Astrocyte (in vitro differentiated cells and primary cell): ENCODE measurements at regions not wholly inside any gene's neighbourhood (a gene's known extent, or its start where the extent isn't known, plus 50 kb on each side); places are given as distances from the start of the nearest gene placed in this dataset.

Source experiments
- DNase-seq: peaks from one replicate; pipeline ENCODE4 v3.0.0-alpha.2; 2010; ENCODE audit warnings: low read depth
- FAIRE-seq: peaks from 2 replicates; lab custom pipeline; 2011; peaks lifted over from hg19 to GRCh38; lab: Jason Lieb, UNC
- H2AFZ ChIP-seq: 2 replicates; pipeline ENCODE4 v1.6.0; 2012; ENCODE audit warnings: low read depth, low read length, inconsistent platforms
- H3K27ac ChIP-seq: 2 replicates; pipeline ENCODE4 v1.5.1; 2011; ENCODE audit warnings: low read depth, low read length, inconsistent platforms
- H3K27me3 ChIP-seq: 2 replicates; pipeline ENCODE4 v1.6.0; 2011; ENCODE audit warnings: low read length, inconsistent platforms; ENCODE audit not compliant: insufficient read depth
- H3K36me3 ChIP-seq: 2 replicates; pipeline ENCODE4 v1.5.1; 2011; ENCODE audit warnings: low read length, inconsistent platforms; ENCODE audit not compliant: insufficient read depth
- H3K4me1 ChIP-seq: 2 replicates; pipeline ENCODE4 v1.5.1; 2011; ENCODE audit warnings: low read length, inconsistent platforms; ENCODE audit not compliant: insufficient read depth
- H3K4me2 ChIP-seq: 2 replicates; pipeline ENCODE4 v1.6.0; 2012; ENCODE audit warnings: low read length, inconsistent platforms
- H3K4me3 ChIP-seq: 2 replicates; pipeline ENCODE4 v1.5.1; 2011; ENCODE audit warnings: low read depth, mild to moderate bottlenecking, low read length, inconsistent platforms; ENCODE audit not compliant: insufficient read depth
- H3K79me2 ChIP-seq: 2 replicates; pipeline ENCODE4 v1.6.0; 2012; ENCODE audit warnings: mild to moderate bottlenecking, low read length, inconsistent platforms; ENCODE audit not compliant: insufficient read depth
- H3K9ac ChIP-seq: 2 replicates; pipeline ENCODE4 v1.6.0; 2012; ENCODE audit warnings: mild to moderate bottlenecking, low read length, inconsistent platforms
- H3K9me3 ChIP-seq: 2 replicates; pipeline ENCODE4 v1.5.1; 2012; ENCODE audit warnings: low read depth, mild to moderate bottlenecking, low read length, inconsistent platforms; ENCODE audit not compliant: insufficient read depth
- H4K20me1 ChIP-seq: 2 replicates; pipeline ENCODE4 v1.6.0; 2012; ENCODE audit warnings: low read length, inconsistent platforms; ENCODE audit not compliant: insufficient read depth
- H3K27ac Mint-ChIP-seq: one replicate; pipeline ENCODE4 v1.8.0; 2021; ENCODE audit warnings: mild to moderate bottlenecking, mixed read lengths; ENCODE audit not compliant: unreplicated experiment
- H3K27me3 Mint-ChIP-seq: one replicate; pipeline ENCODE4 v1.8.0; 2021; ENCODE audit warnings: low read depth, mixed read lengths; ENCODE audit not compliant: unreplicated experiment
- H3K36me3 Mint-ChIP-seq: one replicate; pipeline ENCODE4 v1.8.0; 2021; ENCODE audit warnings: low read depth, mixed read lengths; ENCODE audit not compliant: unreplicated experiment
- H3K4me1 Mint-ChIP-seq: one replicate; pipeline ENCODE4 v1.8.0; 2021; ENCODE audit warnings: low read depth, mixed read lengths; ENCODE audit not compliant: unreplicated experiment
- H3K4me3 Mint-ChIP-seq: one replicate; pipeline ENCODE4 v1.8.0; 2021; ENCODE audit warnings: mild to moderate bottlenecking, moderate library complexity, mixed read lengths; ENCODE audit not compliant: unreplicated experiment
- H3K9me3 Mint-ChIP-seq: one replicate; pipeline ENCODE4 v1.8.0; 2021; ENCODE audit warnings: mild to moderate bottlenecking, mixed read lengths; ENCODE audit not compliant: unreplicated experiment
- CTCF ChIP-seq: IDR thresholded peaks from 2 replicates; pipeline ENCODE4 v1.5.1; 2011; ENCODE audit warnings: low read depth, mild to moderate bottlenecking, inconsistent platforms, low read length, moderate library complexity; ENCODE audit not compliant: insufficient read depth
- EZH2 ChIP-seq: IDR thresholded peaks from 2 replicates; pipeline ENCODE4 v1.6.1; 2012; ENCODE audit warnings: mild to moderate bottlenecking, low read length, inconsistent platforms; ENCODE audit not compliant: insufficient read depth

GRCh38 chr5:114055318-114056184, 306.3 kb upstream of the KCNN2 start:
- Mint-ChIP-seq H3K27ac (no peak overlapping the region), H3K4me3 (peak overlapping the region; percentile 83)
- no peak overlapping the region for H3K27ac ChIP-seq

GRCh38 chr5:114056185-114056538, 305.7 kb upstream of the KCNN2 start:
- Mint-ChIP-seq H3K27ac (no peak overlapping the region), H3K9me3 (no peaks in the 10 kb centered on the region), H3K36me3 (no peaks in the 10 kb centered on the region), H3K27me3 (peaks cover 45% of the 10 kb centered on the region), H3K4me3 (peak overlapping the region; percentile 54), H3K4me1 (peaks cover 7% of the 10 kb centered on the region)
- H2AFZ ChIP-seq, result peak overlapping the region; percentile 81
- no peak for DNase-seq
- no peaks in the 10 kb centered on the region for H4K20me1 ChIP-seq
- peak overlapping the region; percentile 56 for H3K4me3 ChIP-seq
- no peaks in the 10 kb centered on the region for H3K36me3 ChIP-seq
- no peaks in the 10 kb centered on the region for H3K79me2 ChIP-seq
- peak overlapping the region; percentile 96 for H3K4me2 ChIP-seq
- no peaks in the 10 kb centered on the region for H3K9me3 ChIP-seq
- peaks cover 41% of the 10 kb centered on the region for H3K27me3 ChIP-seq
- H3K4me1 ChIP-seq, result peaks cover 10% of the 10 kb centered on the region
- no peak overlapping the region for H3K9ac ChIP-seq
- FAIRE-seq, result no peak
- TF ChIP-seq CTCF (no peak), EZH2 (peak; percentile 36)
- no peak overlapping the region for H3K27ac ChIP-seq

More at GRCh38 chr5:114055318-114056184, 306.3 kb upstream of the KCNN2 start:
- H3K9me3 ChIP-seq, result no peaks in the 10 kb centered on the region
- H3K36me3 ChIP-seq, result no peaks in the 10 kb centered on the region
- FAIRE-seq, result no peak
- peak overlapping the region; percentile 81 for H2AFZ ChIP-seq
- H3K9me3 Mint-ChIP-seq, result no peaks in the 10 kb centered on the region
- H3K27me3 Mint-ChIP-seq, result peaks cover 45% of the 10 kb centered on the region
- H3K79me2 ChIP-seq, result no peaks in the 10 kb centered on the region
- peaks cover 7% of the 10 kb centered on the region for H3K4me1 Mint-ChIP-seq
- TF ChIP-seq EZH2, result peak; percentile 57
- no peak for TF ChIP-seq CTCF
- no peaks in the 10 kb centered on the region for H3K36me3 Mint-ChIP-seq
- H4K20me1 ChIP-seq, result no peaks in the 10 kb centered on the region
- H3K9ac ChIP-seq, result peak overlapping the region; percentile 31
- peaks cover 41% of the 10 kb centered on the region for H3K27me3 ChIP-seq
- H3K4me3 ChIP-seq, result peak overlapping the region; percentile 56
- peaks cover 10% of the 10 kb centered on the region for H3K4me1 ChIP-seq
- H3K4me2 ChIP-seq, result peak overlapping the region; percentile 96
- DNase-seq, result peak; percentile 23

- DNase-seq (no peak), FAIRE-seq (no peak)
- TF ChIP-seq CTCF, result no peak
- TF ChIP-seq EZH2, result no peak
- Mint-ChIP-seq H3K27me3 (peaks cover 28% of the 10 kb centered on the region), H3K4me3 (no peak overlapping the region), H3K4me1 (no peaks in the 10 kb centered on the region), H3K27ac (no peak overlapping the region), H3K9me3 (no peaks in the 10 kb centered on the region), H3K36me3 (no peaks in the 10 kb centered on the region)
- Histone ChIP-seq H3K9me3 (no peaks in the 10 kb centered on the region), H3K4me2 (no peak overlapping the region), H3K27ac (no peak overlapping the region), H3K36me3 (no peaks in the 10 kb centered on the region), H2AFZ (no peak overlapping the region), H3K27me3 (peaks cover 21% of the 10 kb centered on the region), H3K4me3 (no peak overlapping the region), H4K20me1 (no peaks in the 10 kb centered on the region), H3K9ac (no peak overlapping the region), H3K4me1 (peaks cover 5% of the 10 kb centered on the region), H3K79me2 (no peaks in the 10 kb centered on the region)
Measured at GRCh38 chr5:114060866-114061265, 301.0 kb upstream of the KCNN2 start.
